HepG2 (cell line): ENCODE measurements at regions not wholly inside any gene's neighbourhood (a gene's known extent, or its start where the extent isn't known, plus 50 kb on each side); places are given as distances from the start of the nearest gene placed in this dataset.

Experiments used
- ASH2L ChIP-seq: fragments of 300-600, 200-600 bp; sonication (generic); IDR thresholded peaks from 2 replicates; pipeline ENCODE4 v1.7.0; 2017; ENCODE audit warnings: low read depth, mild to moderate bottlenecking, moderate library complexity, mixed read lengths, low read length; ENCODE audit not compliant: insufficient read length
- ATF6 ChIP-seq: sonication (generic); formaldehyde crosslinking; conservative IDR thresholded peaks from 2 replicates; pipeline ENCODE4 v1.4.0; 2020; ENCODE audit warnings: missing genetic modification reagents
- EP300 ChIP-seq, 3 experiments: sonication (generic) in 1 of 3; formaldehyde crosslinking in 1 of 3; IDR thresholded peaks; 2 replicates each; pipeline versions ENCODE4 v1.5.1 to v1.6.1; 2011 to 2020; ENCODE audit warnings: low read depth in 2 of 3, low read length in 2 of 3, borderline replicate concordance in 1 of 3, improper control_type of control experiment in 1 of 3, mild to moderate bottlenecking in 1 of 3, missing genetic modification reagents in 1 of 3, moderate library complexity in 1 of 3
- EZH2 ChIP-seq: conservative IDR thresholded peaks from 2 replicates; pipeline ENCODE4 v1.6.1; 2012; ENCODE audit warnings: mild to moderate bottlenecking, low read depth, low read length, moderate library complexity
- FOXP4 ChIP-seq: sonication (generic); formaldehyde crosslinking; IDR thresholded peaks from 2 replicates; pipeline ENCODE4 v1.4.0; 2020; ENCODE audit warnings: missing genetic modification reagents
- FUBP1 ChIP-seq: sonication (generic); formaldehyde crosslinking; IDR thresholded peaks from 2 replicates; pipeline ENCODE4 v1.5.1; 2020; ENCODE audit warnings: missing genetic modification reagents, mild to moderate bottlenecking, borderline replicate concordance
- GMEB1 ChIP-seq: sonication (generic); formaldehyde crosslinking; IDR thresholded peaks from 2 replicates; pipeline ENCODE4 v1.5.1; 2020; ENCODE audit warnings: missing genetic modification reagents, mild to moderate bottlenecking, borderline replicate concordance
- PHF21A ChIP-seq: sonication (generic); formaldehyde crosslinking; IDR thresholded peaks from 2 replicates; pipeline ENCODE4 v1.5.0; 2020; ENCODE audit warnings: mild to moderate bottlenecking, missing genetic modification reagents
- RARA ChIP-seq: IDR thresholded peaks from 2 replicates; pipeline ENCODE4 v1.6.1; 2016; ENCODE audit warnings: missing genetic modification reagents, missing compliant biosample characterization
- RELA ChIP-seq: sonication (generic); formaldehyde crosslinking; IDR thresholded peaks from 2 replicates; pipeline ENCODE4 v1.4.0; 2020; ENCODE audit warnings: missing genetic modification reagents
- SOX13 ChIP-seq, 3 experiments: fragments of 450-650 bp in 1 of 3; sonication (generic) in 1 of 3; formaldehyde crosslinking in 1 of 3; IDR thresholded peaks in 2 of 3; conservative IDR thresholded peaks in 1 of 3; 2 replicates each; pipeline versions ENCODE4 v1.5.0 to v1.6.1; 2016 to 2020; ENCODE audit warnings: antibody characterized with exemption in 1 of 3, mild to moderate bottlenecking in 1 of 3, missing compliant biosample characterization in 1 of 3, missing genetic modification reagents in 1 of 3, moderate library complexity in 1 of 3
- SOX6 ChIP-seq, 2 experiments: fragments of 450-650 bp in 1 of 2; sonication (generic) in 1 of 2; formaldehyde crosslinking in 1 of 2; IDR thresholded peaks; 2 replicates each; pipeline versions ENCODE4 v1.4.0 to v1.6.1; 2017 to 2020; ENCODE audit warnings: antibody characterized with exemption in 1 of 2, mild to moderate bottlenecking in 1 of 2, missing genetic modification reagents in 1 of 2
- ZNF274 ChIP-seq: sonication (generic); formaldehyde crosslinking; IDR thresholded peaks from 2 replicates; pipeline ENCODE4 v1.5.1; 2020; ENCODE audit warnings: mild to moderate bottlenecking, missing genetic modification reagents
- ZNF329 ChIP-seq: sonication (generic); formaldehyde crosslinking; IDR thresholded peaks from 2 replicates; pipeline ENCODE4 v1.9.0; 2021; ENCODE audit warnings: low read depth, mild to moderate bottlenecking, missing genetic modification reagents
- ZNF362 ChIP-seq: sonication (generic); formaldehyde crosslinking; IDR thresholded peaks from 2 replicates; pipeline ENCODE4 v1.4.0; 2020; ENCODE audit warnings: missing genetic modification reagents, mild to moderate bottlenecking, borderline replicate concordance
- ZNF460 ChIP-seq: sonication (generic); formaldehyde crosslinking; IDR thresholded peaks from 2 replicates; pipeline ENCODE4 v1.5.1; 2020; ENCODE audit warnings: missing genetic modification reagents, mild to moderate bottlenecking, borderline replicate concordance
- ZNF598 ChIP-seq: sonication (generic); formaldehyde crosslinking; IDR thresholded peaks from 2 replicates; pipeline ENCODE4 v1.5.1; 2020; ENCODE audit warnings: mild to moderate bottlenecking, missing genetic modification reagents, borderline replicate concordance
- ZNF773 ChIP-seq: sonication (generic); formaldehyde crosslinking; IDR thresholded peaks from 2 replicates; pipeline ENCODE4 v1.4.0; 2020; ENCODE audit warnings: missing genetic modification reagents, borderline replicate concordance
- ZNF790 ChIP-seq: sonication (generic); formaldehyde crosslinking; IDR thresholded peaks from 2 replicates; pipeline ENCODE4 v1.8.0; 2022; ENCODE audit warnings: missing genetic modification reagents, mild to moderate bottlenecking, borderline replicate concordance

GRCh38 chr18:67385455-67385854 lies 131.1 kb downstream of the DSEL start (continued):
- TF ChIP-seq ATF6 (CRISPR knock-in tag) (no peak), ZNF598 (CRISPR knock-in tag) (no peak), ZNF773 (CRISPR knock-in tag) (no peak), GMEB1 (CRISPR knock-in tag) (no peak), FUBP1 (CRISPR knock-in tag) (no peak), SOX13 (IDR thresholded peaks at IDR 0.05) (no peak; the same call in 1 of the 2 replicates), SOX13 (CRISPR knock-in tag; conservative IDR thresholded peaks at IDR 0.05 in 1 of 2, IDR thresholded peaks at IDR 0.05 in 1 of 2) (peak in 1 of 2 experiments; percentile 85; a peak in 2 of 4 replicates), ZNF362 (CRISPR knock-in tag) (peak; percentile 75; the same call in 1 of the 2 replicates), FOXP4 (CRISPR knock-in tag) (0 out of 2 replicates have a peak, but pooled peaks have one; percentile 26), EZH2 (no peak), ZNF460 (CRISPR knock-in tag) (no peak), ZNF329 (CRISPR knock-in tag) (no peak), RARA (CRISPR knock-in tag) (peak; percentile 69), ZNF274 (no peak), SOX6 (IDR thresholded peaks at IDR 0.05) (no peak), SOX6 (CRISPR knock-in tag; IDR thresholded peaks at IDR 0.05) (peak; percentile 74), ASH2L (peak; percentile 32), ZNF790 (no peak), EP300 (IDR thresholded peaks at IDR 0.05; ENCODE audit: low read depth in 2 of 2, low read length in 2 of 2) (peak in 1 of 2 experiments; percentile 76; a peak in 2 of 4 replicates), EP300 (CRISPR knock-in tag; IDR thresholded peaks at IDR 0.05; ENCODE audit: borderline replicate concordance) (no peak), PHF21A (CRISPR knock-in tag) (no peak), RELA (CRISPR knock-in tag) (no peak)
